ENCODE measurements at regions not wholly inside any gene's neighbourhood (a gene's known extent, or its start where the extent isn't known, plus 50 kb on each side); places are given as distances from the start of the nearest gene placed in this dataset.
"Not testable (repeated sequence)": the region's sequence is repeated elsewhere in the genome, so short reads cannot be mapped to it uniquely, and the experiment has no call there.

DNA sequence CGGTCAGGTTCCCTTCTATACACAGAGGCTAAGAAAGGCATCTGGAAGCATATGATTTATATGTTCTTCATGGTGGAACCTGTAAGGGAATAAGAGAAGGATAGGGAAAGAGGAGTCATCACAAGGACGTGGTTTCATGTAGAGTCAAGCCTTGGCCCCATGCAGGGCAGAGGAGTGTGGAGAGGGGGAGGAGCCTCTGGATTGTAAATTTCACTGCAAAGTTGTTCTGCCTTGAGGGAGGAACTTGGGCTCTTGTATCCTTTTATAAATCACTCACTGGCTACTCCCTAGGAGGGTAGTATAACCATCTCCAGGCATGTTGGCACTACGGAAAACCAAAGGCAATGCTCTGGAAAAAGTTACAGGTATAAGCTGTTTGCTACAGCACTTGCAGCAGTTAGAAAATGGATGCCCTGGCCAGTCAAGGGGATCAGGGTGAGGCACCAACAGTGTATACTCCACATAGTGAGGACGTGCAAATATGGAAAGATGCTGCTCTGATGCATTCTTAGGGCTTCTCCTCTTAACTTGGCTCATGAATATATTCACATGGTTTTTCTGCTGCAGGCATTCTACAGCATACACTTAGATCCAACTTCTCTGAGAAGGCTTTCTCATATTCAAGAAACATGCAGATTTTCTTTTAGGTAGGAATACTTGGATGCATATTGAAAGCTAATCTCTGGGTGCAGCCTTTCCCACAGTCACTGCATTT lies 60.3 kb upstream of the ZNF81 start:
- DNase-seq (ENCODE audit: insufficient read length, low spot score) (no peak), FAIRE-seq (no peak)

DNA sequence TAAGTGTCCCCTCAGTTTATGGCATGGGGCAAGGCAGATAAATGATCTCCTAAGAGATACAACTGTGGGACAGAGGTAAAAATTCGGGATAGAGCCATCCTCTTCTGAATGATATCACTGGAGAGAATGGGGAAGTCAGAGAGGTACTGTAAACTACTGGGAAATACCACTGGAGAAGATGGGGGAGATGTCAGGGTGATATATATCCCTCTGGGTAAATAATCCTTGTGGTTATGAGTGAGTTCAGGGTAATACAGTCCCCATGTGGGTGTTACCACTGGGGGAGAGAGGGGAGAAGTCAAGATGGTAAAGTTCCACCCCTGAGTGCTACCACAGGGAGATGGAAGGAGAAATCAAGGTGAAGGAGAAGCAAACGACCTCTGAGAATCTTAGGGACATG lies 63.9 kb upstream of the ZNF81 start:
- FAIRE-seq (no peak), DNase-seq (ENCODE audit: insufficient read length, low spot score) (no peak)

GRCh38 chrX:47771473-47771872 lies 65.2 kb upstream of the ZNF81 start:
- DNase-seq (ENCODE audit: insufficient read length, low spot score): no peak
- FAIRE-seq: peak; percentile 80

- DNase-seq (ENCODE audit: insufficient read length, low spot score): not testable (repeated sequence)
- FAIRE-seq: peak; percentile 68
Measured at GRCh38 chrX:47762826-47763225, 73.9 kb upstream of the ZNF81 start.

- FAIRE-seq: no peak
Measured at GRCh38 chrX:47752685-47753084, 84.0 kb upstream of the ZNF81 start.

DNA sequence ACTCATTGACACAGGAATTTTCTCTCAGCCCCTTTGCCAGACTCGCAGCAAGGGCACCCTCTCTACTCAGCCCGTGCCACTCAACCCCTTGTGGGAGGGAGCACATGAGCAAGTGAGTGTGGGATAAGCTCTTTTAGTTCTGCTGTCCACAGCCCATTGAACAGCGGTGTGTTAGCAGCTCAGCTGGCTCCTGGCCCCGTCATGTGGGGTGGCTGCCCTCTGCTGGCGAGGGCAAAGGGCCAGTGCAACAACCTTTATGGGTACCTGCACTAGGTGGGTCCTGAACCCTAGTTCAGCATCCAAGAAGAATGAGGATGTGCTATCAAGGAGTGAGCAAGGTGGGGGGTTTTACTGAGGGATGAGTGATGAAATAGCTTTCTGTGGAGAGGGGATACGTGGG lies 85.0 kb upstream of the ZNF81 start:
- DNase-seq (ENCODE audit: insufficient read length, low spot score) (no peak), FAIRE-seq (peak; percentile 75)

More at GRCh38 chrX:47752685-47753084, 84.0 kb upstream of the ZNF81 start:
- DNase-seq (ENCODE audit: insufficient read length, low spot score): no peak

DNA sequence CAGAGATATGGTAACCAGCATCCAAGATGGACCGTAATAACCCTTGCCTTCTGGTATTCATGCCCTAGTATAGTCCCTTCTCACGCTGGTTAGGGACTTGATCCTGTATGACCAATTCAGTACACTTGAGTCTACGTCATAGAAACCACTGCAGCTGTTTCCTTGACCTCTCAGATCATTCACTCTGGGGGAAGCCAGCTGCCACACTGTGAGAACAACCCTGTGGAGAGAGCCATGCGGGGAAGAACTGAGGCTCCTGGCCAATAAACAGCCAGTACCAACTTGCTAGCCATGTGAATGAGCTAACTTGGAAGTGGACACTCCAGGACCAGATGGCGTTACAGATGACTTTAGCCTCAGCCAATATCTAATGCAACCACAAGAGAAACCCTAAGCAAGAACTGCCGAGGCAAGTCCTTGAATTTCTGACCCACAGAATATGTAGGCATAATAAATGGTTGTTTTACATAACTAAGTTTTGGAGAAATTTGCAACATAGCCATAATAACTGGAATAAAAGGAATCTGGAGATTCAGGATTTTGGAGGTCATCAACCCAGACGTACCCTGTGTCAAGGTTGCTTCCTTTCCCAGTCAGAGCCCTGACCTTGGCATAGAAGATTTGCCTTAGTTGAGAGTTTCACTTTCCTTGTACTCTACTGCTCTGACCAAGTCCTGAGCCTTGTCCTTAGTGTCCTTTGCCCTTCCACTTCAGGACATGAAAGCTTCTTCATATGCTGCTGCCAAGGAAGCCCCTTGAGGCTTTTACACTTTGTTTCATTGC lies 87.3 kb upstream of the ZNF81 start:
- DNase-seq (ENCODE audit: insufficient read length, low spot score): no peak
- FAIRE-seq: peak; percentile 57

DNA sequence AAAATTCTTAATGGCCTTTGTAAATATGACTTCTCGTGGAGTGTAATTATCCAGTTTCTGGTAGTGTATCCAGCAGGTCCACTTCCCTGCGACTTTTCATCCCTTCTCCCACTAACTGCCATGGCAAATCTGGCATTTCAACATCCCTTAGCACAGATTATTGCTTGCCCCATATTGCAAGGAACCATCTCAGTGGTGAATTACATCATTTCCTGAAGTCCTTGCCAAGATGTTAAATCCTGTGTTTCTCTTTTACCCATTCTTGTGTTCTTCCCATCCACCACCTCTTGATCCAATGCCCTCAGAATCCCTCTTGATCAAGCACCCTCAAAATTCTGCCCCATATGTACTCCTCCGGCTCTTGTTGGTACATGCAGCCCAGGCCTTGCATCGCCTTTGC lies 88.1 kb upstream of the ZNF81 start:
- DNase-seq (ENCODE audit: insufficient read length, low spot score) (no peak), FAIRE-seq (no peak)

DNA sequence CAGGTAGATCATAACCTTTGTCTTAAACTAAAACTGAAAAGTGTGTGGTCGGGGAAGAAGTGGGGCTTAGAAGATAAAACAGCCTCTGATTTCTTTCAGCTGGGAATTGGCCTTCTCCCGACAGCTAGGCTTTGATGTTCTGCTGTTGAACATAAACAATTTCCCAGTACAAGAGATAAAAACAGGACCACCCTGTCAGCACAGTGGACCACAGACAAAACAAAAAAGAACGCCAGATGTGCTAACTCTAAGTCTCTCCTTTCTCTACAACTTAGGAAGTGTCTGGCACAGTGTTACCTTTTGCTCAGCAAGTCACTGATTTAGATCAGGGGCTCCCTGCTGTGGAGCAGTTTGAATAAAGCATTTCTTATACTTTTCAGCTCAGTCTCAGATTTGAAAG lies 87.5 kb upstream of the UXT start:
- FAIRE-seq: no peak
- DNase-seq (ENCODE audit: insufficient read length, low spot score): no peak

DNA sequence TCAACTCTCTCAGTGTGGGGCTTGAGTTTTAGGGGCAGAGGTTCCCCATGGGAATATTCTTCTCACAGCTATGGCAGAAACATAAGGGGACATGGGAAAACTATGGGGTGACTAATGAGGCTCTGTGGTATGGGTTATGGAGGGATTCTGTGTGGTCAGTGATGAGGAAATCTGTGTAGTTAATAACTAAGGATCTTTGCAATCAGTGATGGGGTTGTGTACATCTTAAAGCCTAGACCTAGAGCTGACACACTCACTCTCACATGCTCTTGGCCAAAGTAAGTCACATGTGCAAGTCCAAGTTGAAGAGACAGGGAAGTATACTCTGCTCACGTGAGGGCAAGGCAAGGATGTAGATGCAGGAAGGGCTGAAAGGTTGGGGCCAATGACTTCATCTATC lies 86.4 kb upstream of the UXT start:
- no peak for FAIRE-seq
- DNase-seq (ENCODE audit: insufficient read length, low spot score): no peak

DNA sequence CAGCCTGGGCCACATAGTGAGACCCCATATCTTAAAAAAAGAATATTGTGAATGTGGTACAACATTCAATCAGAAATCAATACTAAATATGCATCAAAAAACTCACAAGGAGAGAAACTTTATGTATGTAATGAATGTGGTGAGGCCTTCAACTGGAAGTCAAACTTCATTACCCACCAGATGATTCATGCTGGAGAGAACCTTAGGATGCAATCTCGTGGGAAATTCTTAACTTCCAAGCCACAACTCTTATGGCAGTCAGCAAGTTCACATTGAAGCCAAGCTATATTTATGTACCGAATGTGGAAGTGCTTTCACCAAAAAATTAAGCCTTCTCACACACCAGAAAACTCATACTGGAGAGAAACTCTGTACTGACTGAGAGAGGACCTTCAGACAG lies 84.5 kb upstream of the UXT start:
- DNase-seq (ENCODE audit: insufficient read length, low spot score) (no peak), FAIRE-seq (no peak)

- not testable (repeated sequence) for FAIRE-seq; DNase-seq (ENCODE audit: insufficient read length, low spot score)
Measured at GRCh38 chrX:47738870-47739269, 79.9 kb upstream of the UXT start.

GRCh38 chrX:47723689-47724088 lies 64.7 kb upstream of the UXT start:
- FAIRE-seq: peak; percentile 53
- no peak for DNase-seq (ENCODE audit: insufficient read length, low spot score)

GRCh38 chrX:47723083-47723482 lies 64.1 kb upstream of the UXT start:
- DNase-seq (ENCODE audit: insufficient read length, low spot score) (no peak), FAIRE-seq (no peak)

- DNase-seq (ENCODE audit: insufficient read length, low spot score) (no peak), FAIRE-seq (no peak)
Measured at GRCh38 chrX:47722260-47722659, 63.3 kb upstream of the UXT start.

DNA sequence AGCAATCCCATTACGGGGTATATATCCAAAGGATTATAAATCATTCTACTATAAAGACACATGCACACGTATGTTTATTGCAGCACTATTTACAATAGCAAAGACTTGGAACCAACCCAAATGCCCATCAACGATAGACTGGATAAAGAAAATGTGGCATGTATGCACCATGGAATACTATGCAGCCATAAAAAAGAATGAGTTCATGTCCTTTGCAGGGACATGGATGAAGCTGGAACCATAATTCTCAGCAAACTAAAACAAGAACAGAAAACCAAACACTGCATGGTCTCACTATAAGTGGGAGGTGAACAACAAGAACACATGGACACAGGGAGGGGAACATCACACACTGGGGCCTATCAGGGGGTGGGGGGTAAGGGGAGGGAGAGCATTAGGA lies 56.1 kb upstream of the UXT start:
- not testable (repeated sequence) for DNase-seq (ENCODE audit: insufficient read length, low spot score); FAIRE-seq

DNA sequence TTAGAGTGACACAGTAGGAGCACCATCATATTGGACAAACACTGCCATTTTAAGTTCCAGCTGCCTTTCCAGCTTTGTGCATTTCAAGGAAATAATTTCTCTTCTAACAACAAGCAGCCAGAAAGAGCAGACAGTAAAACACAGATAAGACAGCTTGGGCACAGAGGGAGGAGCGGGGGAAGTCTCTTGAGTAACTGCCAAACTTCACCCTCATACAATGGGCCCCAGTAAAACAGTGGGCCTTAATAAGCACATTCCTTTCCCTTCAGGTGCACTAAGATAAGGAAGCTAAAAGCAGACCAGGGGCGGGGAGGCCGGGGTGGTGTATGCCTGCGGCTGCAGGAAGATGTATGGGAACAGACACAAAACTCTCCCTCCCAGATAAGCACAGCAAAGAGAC lies 53.7 kb upstream of the UXT start:
- FAIRE-seq; DNase-seq (ENCODE audit: insufficient read length, low spot score): not testable (repeated sequence)

GRCh38 chrX:47710252-47710651 lies 51.3 kb upstream of the UXT start:
- FAIRE-seq: no peak
- no peak for DNase-seq (ENCODE audit: insufficient read length, low spot score)
